Activated naive CD8-positive, alpha-beta T cell treated with anti-CD3 and anti-CD28 coated beads, Interleukin-2, amount 50 U/mL, for 24 hours (primary cell): ENCODE measurements at regions not wholly inside any gene's neighbourhood (a gene's known extent, or its start where the extent isn't known, plus 50 kb on each side); places are given as distances from the start of the nearest gene placed in this dataset.

Experiments used
- ATAC-seq: fragments of 150-1000 bp; cut with Tn5 transposase; one replicate; pipeline ENCODE4 v1.10.0; 2021
- DNase-seq: peaks from one replicate; pipeline ENCODE4 v3.0.0; 2021
- H3K27ac Mint-ChIP-seq: one replicate; pipeline ENCODE4 v1.8.0; 2021; ENCODE audit warnings: mild to moderate bottlenecking, mixed read lengths
- H3K27me3 Mint-ChIP-seq: one replicate; pipeline ENCODE4 v1.8.0; 2021; ENCODE audit warnings: mixed read lengths
- H3K36me3 Mint-ChIP-seq: one replicate; pipeline ENCODE4 v1.8.0; 2021; ENCODE audit warnings: low read depth, mixed read lengths
- H3K4me1 Mint-ChIP-seq: one replicate; pipeline ENCODE4 v1.8.0; 2021; ENCODE audit warnings: mixed read lengths
- H3K4me3 Mint-ChIP-seq: one replicate; pipeline ENCODE4 v1.8.0; 2021; ENCODE audit warnings: mild to moderate bottlenecking, moderate library complexity, mixed read lengths
- H3K9me3 Mint-ChIP-seq: one replicate; pipeline ENCODE4 v1.8.0; 2021; ENCODE audit warnings: mixed read lengths

DNA sequence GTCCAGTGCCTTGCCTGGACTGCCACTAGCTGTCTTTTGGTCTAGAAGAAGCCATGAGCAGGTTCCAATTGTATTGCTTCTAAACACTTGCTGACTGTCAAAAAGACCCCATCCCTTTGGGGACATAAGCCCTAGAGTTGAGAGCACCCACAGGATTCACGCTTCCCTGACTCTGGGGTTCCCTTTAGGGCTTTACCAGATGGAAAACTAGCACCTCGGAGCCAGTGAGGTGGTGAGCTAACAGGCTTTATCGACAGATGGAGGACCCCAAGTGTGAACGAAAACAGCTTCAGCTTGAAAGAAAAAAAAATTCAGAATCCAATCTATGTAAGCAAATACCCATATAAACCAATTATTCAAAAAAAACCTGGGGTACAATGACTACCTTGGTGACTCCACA, 90.8 kb downstream of the NAA11 start:
- Mint-ChIP-seq H3K36me3 (no peaks in the 10 kb centered on the region), H3K4me3 (no peak overlapping the region), H3K4me1 (no peaks in the 10 kb centered on the region), H3K9me3 (no peaks in the 10 kb centered on the region), H3K27ac (no peak overlapping the region), H3K27me3 (peaks cover 1% of the 10 kb centered on the region)
- ATAC-seq (no peak), DNase-seq (no peak)

DNA sequence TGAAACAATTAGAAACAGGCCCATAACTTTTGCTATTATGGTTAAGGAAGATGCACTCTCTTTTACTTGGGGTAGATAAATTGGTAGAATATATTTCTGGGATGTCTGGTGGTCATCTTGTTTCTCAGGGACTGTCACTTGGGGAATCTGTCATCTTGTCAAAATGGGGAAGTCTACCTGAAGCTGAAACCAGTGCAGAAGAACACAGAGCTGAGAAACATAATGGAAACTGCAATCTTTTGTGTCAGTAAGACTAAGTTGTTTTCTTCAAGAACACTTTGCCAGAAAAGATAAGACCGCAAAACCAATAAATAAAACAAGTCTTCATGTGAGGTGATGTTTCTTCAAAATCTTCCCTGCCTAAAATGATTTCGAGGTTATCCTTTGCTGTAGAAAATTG, 92.0 kb downstream of the NAA11 start:
- Mint-ChIP-seq H3K4me3 (no peak overlapping the region), H3K27ac (no peak overlapping the region), H3K27me3 (no peaks in the 10 kb centered on the region), H3K9me3 (no peaks in the 10 kb centered on the region), H3K4me1 (no peaks in the 10 kb centered on the region), H3K36me3 (no peaks in the 10 kb centered on the region)
- no peak for ATAC-seq
- no peak for DNase-seq

DNA sequence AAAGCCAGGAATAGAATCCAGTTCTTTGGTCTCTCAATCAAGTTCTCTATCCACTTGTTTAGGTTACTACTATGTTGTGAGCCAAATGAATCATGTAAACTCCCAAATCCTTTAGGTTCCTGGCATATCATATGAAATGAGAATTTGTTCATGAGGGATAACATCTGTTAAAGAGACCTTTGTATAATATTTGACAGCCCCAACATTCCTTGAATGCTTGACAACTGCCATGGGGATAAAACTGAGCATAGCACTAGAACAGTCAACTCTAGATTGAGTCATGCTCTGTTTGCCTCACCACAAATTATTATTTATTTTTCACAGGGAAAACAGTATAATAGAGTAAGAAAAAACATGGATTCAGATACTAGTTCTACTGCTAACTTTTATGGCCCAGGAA, 93.3 kb downstream of the NAA11 start:
- no peak for DNase-seq
- H3K27ac Mint-ChIP-seq, result no peak overlapping the region
- H3K4me1 Mint-ChIP-seq, result no peaks in the 10 kb centered on the region
- no peaks in the 10 kb centered on the region for H3K27me3 Mint-ChIP-seq
- ATAC-seq, result no peak
- H3K9me3 Mint-ChIP-seq, result no peaks in the 10 kb centered on the region
- no peaks in the 10 kb centered on the region for H3K36me3 Mint-ChIP-seq
- H3K4me3 Mint-ChIP-seq, result no peak overlapping the region

DNA sequence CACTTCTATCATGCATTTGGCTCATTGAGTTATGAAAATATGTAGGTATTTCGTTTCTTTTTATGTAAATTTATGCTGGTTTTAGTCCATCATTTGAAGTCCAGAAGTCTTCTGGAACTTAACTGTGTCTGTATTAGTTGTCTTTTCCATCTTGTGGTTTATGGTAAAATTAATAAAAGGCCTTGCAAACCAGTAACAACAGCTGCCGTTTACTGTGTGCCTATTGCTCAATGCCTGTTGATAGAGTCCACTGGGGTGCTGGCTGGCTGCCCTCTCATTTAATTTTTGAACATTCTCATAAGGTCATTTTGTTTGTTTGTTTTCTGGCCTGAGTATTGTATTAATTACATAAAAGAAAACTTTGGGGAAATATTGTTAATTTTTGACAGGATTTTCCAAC, 98.0 kb downstream of the NAA11 start:
- no peaks in the 10 kb centered on the region for H3K4me1 Mint-ChIP-seq

DNA sequence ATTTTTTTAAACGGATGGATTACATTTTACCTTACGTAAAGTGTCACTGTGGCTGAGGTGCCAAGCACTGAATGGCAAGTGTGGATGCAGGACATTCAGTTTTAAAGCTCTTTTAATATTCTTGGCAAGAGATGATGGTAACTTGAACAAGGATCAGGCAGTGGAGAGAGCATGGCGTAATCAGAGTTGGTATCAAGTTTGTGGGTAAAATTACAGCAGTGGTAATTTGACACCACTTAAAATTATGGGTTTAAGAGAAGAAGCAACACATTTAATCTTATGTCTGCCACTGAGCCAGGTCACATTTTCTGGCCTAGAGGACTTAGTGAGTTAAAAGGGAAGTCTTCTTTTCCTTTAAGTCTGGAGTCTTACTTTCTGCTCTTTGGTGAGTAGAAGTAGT, 100.5 kb downstream of the NAA11 start:
- Mint-ChIP-seq H3K36me3 (no peaks in the 10 kb centered on the region), H3K27me3 (no peaks in the 10 kb centered on the region), H3K9me3 (no peaks in the 10 kb centered on the region), H3K4me3 (no peak overlapping the region), H3K4me1 (no peaks in the 10 kb centered on the region), H3K27ac (no peak overlapping the region)
- ATAC-seq (no peak), DNase-seq (no peak)

More for the DNA sequence above, 98.0 kb downstream of the NAA11 start:
- Mint-ChIP-seq H3K9me3 (no peaks in the 10 kb centered on the region), H3K27me3 (no peaks in the 10 kb centered on the region), H3K27ac (no peak overlapping the region), H3K4me3 (no peak overlapping the region), H3K36me3 (no peaks in the 10 kb centered on the region)
- DNase-seq (no peak), ATAC-seq (no peak)

DNA sequence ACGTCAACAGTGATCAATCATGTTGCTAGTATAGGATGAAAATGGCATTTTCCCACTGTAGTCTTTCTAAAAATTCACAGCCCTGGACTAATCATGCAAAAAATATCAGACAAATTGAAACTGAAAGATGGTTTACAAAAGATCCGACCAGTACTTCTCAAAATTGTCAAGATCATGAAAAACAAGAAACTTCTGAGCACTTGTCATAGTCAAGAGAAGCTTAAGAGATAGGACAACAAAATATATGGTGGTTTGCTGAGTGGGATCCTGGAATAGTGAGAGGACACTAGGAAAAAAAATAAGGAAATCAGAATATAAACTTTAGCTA, 101.1 kb downstream of the NAA11 start:
- H3K4me3 Mint-ChIP-seq, result no peak overlapping the region
- no peaks in the 10 kb centered on the region for H3K9me3 Mint-ChIP-seq
- no peak for ATAC-seq
- H3K4me1 Mint-ChIP-seq, result no peaks in the 10 kb centered on the region
- no peaks in the 10 kb centered on the region for H3K27me3 Mint-ChIP-seq
- H3K27ac Mint-ChIP-seq, result no peak overlapping the region
- no peaks in the 10 kb centered on the region for H3K36me3 Mint-ChIP-seq
- no peak for DNase-seq

DNA sequence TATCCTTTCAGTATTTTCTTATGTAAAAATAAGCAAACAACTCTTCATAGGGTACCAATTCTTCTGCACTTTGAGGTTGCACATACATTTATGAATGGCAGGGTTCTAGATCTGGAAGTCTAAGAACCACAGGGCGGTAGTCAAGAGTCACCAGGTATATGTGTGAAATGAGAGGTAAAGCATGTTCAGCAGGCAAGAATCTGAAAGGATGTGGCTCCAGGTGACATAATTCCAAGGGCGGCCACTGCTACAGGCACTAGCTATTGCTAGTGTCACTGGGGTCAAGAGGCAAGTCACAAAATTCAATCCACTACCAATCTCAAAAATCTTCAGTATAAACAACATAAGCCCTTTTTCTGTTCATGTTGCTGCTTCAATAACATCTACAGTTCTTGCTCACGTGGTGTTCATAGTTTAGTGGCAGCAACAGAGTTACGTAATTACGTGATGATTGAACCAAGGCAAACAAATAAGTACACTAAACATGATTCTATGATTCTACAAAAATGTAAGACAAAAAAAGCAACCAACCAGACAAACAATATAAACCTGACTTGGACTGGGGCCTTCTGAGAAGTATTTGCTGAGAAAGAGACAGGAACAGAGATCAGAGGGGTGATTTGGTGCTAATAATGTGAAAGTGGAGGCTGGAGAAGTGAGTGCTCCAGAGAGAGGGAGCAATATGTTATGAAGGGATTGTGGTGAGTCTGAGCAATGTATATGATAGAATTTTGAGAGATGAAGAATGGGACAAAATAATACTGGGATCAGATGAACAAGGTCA, 101.7 kb downstream of the NAA11 start:
- Mint-ChIP-seq H3K4me3 (no peak overlapping the region), H3K36me3 (no peaks in the 10 kb centered on the region), H3K4me1 (no peaks in the 10 kb centered on the region), H3K27ac (no peak overlapping the region), H3K27me3 (no peaks in the 10 kb centered on the region), H3K9me3 (no peaks in the 10 kb centered on the region)
- ATAC-seq (no peak), DNase-seq (no peak)

DNA sequence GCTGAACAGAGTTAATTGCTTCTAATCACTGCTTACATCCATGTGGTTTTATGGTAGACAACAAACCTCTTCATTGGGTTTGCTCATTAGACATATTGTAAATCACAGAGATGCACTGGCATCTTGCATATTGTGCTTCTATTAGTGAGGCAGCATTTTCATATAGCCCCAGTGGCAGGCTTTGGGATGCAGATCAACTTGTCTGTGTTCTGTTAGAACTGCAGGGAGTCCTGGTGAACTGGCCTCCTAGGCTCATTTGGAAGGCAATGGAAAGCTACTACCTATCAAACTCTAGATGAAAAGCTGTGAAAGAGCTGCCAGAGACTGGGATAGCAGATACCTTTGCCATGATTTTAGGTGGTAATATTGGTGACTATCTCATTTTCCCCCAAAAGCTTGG, 108.8 kb downstream of the NAA11 start:
- Mint-ChIP-seq H3K9me3 (no peaks in the 10 kb centered on the region), H3K36me3 (no peaks in the 10 kb centered on the region), H3K4me1 (no peaks in the 10 kb centered on the region), H3K27ac (no peak overlapping the region), H3K27me3 (no peaks in the 10 kb centered on the region), H3K4me3 (no peak overlapping the region)
- ATAC-seq (no peak), DNase-seq (no peak)

DNA sequence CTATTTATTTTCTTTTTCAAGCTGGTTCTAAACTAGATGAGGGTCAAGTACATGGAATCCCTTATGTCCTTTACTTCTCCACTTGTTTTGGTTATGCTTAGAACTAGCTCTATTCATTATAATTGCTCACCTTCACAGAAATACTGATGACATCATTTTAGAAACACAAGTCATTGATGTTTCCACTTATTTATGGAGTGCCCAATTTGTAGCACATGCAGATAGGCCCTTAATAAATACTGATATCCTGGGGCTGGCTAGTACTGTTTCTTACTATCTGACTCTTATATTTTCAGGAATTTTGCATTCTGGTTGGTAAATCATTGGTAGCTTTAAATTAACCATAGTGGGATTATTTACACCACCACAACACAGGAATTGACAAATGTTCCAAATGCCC, 112.2 kb downstream of the NAA11 start:
- no peak for DNase-seq
- ATAC-seq, result no peak
- Mint-ChIP-seq H3K4me3 (no peak overlapping the region), H3K27ac (no peak overlapping the region), H3K36me3 (no peaks in the 10 kb centered on the region), H3K27me3 (no peaks in the 10 kb centered on the region), H3K4me1 (no peaks in the 10 kb centered on the region), H3K9me3 (no peaks in the 10 kb centered on the region)

DNA sequence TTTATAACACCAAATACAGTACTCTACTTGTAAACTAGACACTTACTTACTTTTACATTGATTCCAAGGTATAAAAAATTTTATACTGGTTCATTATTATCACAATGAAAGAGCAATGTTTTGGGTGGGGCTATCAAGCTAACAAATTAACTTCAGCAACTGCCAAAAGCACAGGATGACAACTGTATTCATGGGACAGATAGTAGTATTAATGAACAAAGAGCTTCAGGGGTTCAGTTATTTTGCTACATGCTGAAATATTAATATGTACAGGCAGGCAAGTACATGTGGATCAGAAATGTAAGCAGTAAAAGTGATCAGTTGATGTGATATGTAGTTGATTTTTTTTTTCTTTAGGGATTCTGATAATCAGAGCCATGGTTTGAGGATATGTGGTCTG, 112.9 kb downstream of the NAA11 start:
- Mint-ChIP-seq H3K4me3 (no peak overlapping the region), H3K9me3 (no peaks in the 10 kb centered on the region), H3K36me3 (no peaks in the 10 kb centered on the region), H3K27ac (no peak overlapping the region), H3K4me1 (no peaks in the 10 kb centered on the region), H3K27me3 (no peaks in the 10 kb centered on the region)
- no peak for DNase-seq
- no peak for ATAC-seq

DNA sequence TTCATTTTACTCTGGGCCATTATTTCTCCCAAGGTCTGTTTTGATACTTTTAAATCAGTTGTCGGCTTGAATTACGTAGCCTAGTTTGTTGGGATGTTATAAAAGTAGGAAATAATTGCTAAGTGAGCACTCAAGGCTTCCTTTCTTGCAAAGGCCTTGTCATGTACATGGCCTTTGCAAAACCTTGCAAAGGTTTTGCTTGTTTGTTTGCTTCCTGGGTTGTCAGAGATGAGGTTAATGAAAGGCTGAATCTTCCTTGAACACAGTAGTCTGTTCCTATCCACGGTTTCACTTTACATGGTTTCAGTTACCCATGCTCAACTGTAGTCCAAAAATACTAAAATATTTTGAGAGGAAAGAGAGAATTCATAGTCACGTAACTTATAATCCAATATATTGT, 113.5 kb downstream of the NAA11 start:
- Mint-ChIP-seq H3K36me3 (no peaks in the 10 kb centered on the region), H3K4me3 (no peak overlapping the region), H3K27ac (no peak overlapping the region), H3K4me1 (no peaks in the 10 kb centered on the region), H3K9me3 (no peaks in the 10 kb centered on the region), H3K27me3 (no peaks in the 10 kb centered on the region)
- DNase-seq (no peak), ATAC-seq (no peak)

DNA sequence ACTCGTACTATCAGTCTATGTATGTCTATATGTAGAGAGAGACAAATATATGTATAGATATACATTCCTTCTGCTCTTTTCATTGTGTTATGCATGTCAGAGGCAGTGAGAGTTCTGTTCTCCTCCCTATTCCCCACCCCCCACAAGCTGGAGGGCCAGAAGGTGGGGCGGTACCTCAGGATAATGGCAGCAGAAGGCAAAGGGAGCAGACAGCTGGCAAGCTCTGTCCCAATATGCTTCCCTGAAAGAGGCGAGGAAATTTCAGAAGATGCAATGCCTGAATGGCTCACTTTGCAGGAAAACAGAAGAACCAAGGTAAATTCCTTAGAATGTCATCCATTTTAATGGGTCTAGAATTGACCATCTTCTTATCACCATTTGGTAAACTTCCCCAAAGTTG, 114.4 kb downstream of the NAA11 start:
- H3K4me1 Mint-ChIP-seq, result no peaks in the 10 kb centered on the region
- no peaks in the 10 kb centered on the region for H3K36me3 Mint-ChIP-seq
- peaks cover 3% of the 10 kb centered on the region for H3K9me3 Mint-ChIP-seq
- no peak overlapping the region for H3K27ac Mint-ChIP-seq
- no peak overlapping the region for H3K4me3 Mint-ChIP-seq
- ATAC-seq, result no peak
- no peaks in the 10 kb centered on the region for H3K27me3 Mint-ChIP-seq
- DNase-seq, result no peak

DNA sequence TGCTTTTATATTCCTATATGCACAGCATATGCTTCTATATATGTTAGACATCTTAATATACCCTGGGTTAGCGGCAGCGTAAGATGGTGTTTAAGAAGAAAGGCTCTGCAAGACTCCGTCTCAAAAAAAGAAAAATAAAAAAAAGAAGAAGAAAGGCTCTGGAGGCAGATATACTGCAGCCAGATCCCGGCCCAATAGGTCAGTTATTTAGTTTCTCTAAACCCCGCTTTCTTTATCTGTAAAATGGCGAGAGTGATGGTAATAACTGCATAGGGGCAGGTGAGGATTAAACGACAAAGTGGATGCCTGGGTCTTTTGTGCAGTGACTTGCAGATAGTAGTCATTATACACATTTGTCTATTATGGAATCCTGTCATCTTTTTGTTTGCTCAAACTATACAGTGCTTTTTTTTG, 115.2 kb downstream of the NAA11 start:
- ATAC-seq (no peak), DNase-seq (no peak)
- Mint-ChIP-seq H3K36me3 (no peaks in the 10 kb centered on the region), H3K27ac (no peak overlapping the region), H3K4me1 (no peaks in the 10 kb centered on the region), H3K27me3 (no peaks in the 10 kb centered on the region), H3K9me3 (peaks cover 3% of the 10 kb centered on the region), H3K4me3 (no peak overlapping the region)

DNA sequence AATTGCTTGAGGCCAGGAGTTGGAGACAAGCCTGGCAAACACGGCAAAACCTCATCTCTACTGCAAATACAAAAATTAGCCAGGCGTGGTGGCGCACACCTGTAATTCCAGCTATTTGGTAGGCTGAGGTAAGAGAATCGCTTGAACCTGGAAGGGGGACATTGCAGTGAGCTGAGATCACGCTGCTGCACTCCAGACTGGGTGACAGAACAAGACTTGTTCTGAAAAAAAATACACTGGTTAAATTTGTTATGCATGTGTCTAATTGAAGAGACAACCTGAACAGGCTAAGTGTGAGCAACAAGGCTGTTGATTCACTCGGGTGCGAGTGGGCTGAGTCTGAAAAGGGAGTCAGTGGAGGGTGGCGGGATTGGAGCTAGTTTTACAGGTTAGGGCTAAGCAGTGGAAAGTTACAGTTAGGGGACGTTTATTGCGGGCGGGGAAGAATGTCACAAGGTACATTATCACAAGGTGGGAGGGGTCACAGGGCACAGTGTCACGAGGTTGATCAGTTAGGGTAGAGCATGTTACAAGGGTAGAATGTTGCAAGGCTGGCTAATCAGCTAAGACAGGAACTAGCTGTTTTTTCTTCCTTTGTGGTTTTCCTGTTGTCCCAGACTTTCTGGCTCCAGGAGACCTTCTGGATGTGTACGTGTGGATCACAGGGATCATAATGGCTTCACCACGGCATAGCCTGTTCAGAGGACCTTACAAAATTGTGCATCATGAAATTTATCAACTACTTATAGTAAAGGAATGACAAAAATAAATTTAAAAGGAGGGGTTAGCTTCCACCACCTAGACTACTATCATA, 115.8 kb downstream of the NAA11 start:
- no peaks in the 10 kb centered on the region for H3K36me3 Mint-ChIP-seq
- H3K9me3 Mint-ChIP-seq, result peaks cover 3% of the 10 kb centered on the region
- DNase-seq (no peak), ATAC-seq (no peak)
- no peak overlapping the region for H3K27ac Mint-ChIP-seq
- H3K4me1 Mint-ChIP-seq, result no peaks in the 10 kb centered on the region
- no peak overlapping the region for H3K4me3 Mint-ChIP-seq
- H3K27me3 Mint-ChIP-seq, result no peaks in the 10 kb centered on the region

DNA sequence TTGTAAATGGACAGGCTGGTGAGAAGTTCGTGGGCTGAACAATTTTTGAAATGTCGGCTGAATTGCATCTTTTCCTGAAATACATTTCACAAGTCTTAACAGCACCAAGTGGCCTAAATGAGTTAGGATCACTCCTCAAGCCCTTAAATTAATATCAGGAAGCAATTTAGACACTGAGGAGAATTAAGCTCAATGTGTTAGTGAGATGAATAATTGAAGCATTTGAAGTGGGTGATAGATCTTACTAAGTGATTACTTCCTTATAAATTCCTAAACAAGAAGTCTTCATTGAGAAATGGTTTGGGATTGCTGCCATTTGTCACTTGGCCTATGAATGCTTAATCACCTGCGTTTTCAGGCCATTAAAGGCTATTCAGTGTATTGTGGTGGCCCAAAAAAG, 116.8 kb downstream of the NAA11 start:
- Mint-ChIP-seq H3K36me3 (no peaks in the 10 kb centered on the region), H3K27ac (no peak overlapping the region), H3K27me3 (no peaks in the 10 kb centered on the region), H3K4me3 (no peak overlapping the region), H3K4me1 (no peaks in the 10 kb centered on the region), H3K9me3 (peaks cover 3% of the 10 kb centered on the region)
- ATAC-seq, result no peak
- no peak for DNase-seq
